Gastroesophageal sphincter (tissue), 4 donors: ENCODE measurements at regions not wholly inside any gene's neighbourhood (a gene's known extent, or its start where the extent isn't known, plus 50 kb on each side); places are given as distances from the start of the nearest gene placed in this dataset.

ENCODE experiments used
- ATAC-seq: fragments of 150-250 bp; one replicate; pipeline ENCODE4 v1.9.1; 2016; ENCODE audit warnings: mild to moderate bottlenecking, moderate library complexity
- H3K27ac ChIP-seq, 4 donors: fragments of 200-600 bp; sonication (generic) in 3 of 4; 1 replicate in 3 of 4; 2 replicates in 1 of 4; pipeline ENCODE4 v1.5.1; 2016 to 2019
- H3K27me3 ChIP-seq: fragments of 200-600 bp; sonication (generic); one replicate; pipeline ENCODE4 v1.5.1; 2019
- H3K36me3 ChIP-seq, 2 donors: fragments of 200-600 bp; sonication (generic); one replicate each; pipeline ENCODE4 v1.5.1; 2019; ENCODE audit warnings: control low read depth in 1 of 2
- H3K4me1 ChIP-seq, 3 donors: fragments of 200-600 bp; sonication (generic); 1 replicate in 2 of 3; 2 replicates in 1 of 3; pipeline ENCODE4 v1.5.1; 2016 to 2019; ENCODE audit warnings: control low read depth in 2 of 3
- H3K4me3 ChIP-seq, 2 donors: fragments of 200-600 bp; sonication (generic); one replicate each; pipeline ENCODE4 v1.5.1; 2019; ENCODE audit warnings: mild to moderate bottlenecking in 1 of 2, moderate library complexity in 1 of 2
- H3K9me3 ChIP-seq, 3 donors: fragments of 200-600 bp; sonication (generic); one replicate each; pipeline ENCODE4 v1.5.1; 2017 to 2019; ENCODE audit warnings: control low read depth in 2 of 3
- EP300 ChIP-seq: sonication (generic); formaldehyde crosslinking; IDR thresholded peaks from one replicate; pipeline ENCODE4 v1.6.1; 2017; ENCODE audit warnings: antibody characterized with exemption, mild to moderate bottlenecking
- POLR2A ChIP-seq, 2 donors: fragments of 450-650 bp; IDR thresholded peaks; one replicate each; pipeline ENCODE4 v1.6.1; 2017; ENCODE audit warnings: antibody characterized with exemption in 2 of 2, mild to moderate bottlenecking in 2 of 2, moderate library complexity in 1 of 2
- POLR2AphosphoS5 ChIP-seq: sonication (generic); formaldehyde crosslinking; IDR thresholded peaks from one replicate; pipeline ENCODE4 v1.6.1; 2017; ENCODE audit warnings: antibody characterized with exemption
- WGBS, 2 donors: methylation state at CpG; one replicate each; pipeline ENCODE4 v1.1.5; 2018; ENCODE audit warnings: low coverage in 1 of 2; 5-methylcytosine and 5-hydroxymethylcytosine counted together
- TF ChIP-seq, protein P1 (sequence below), 4 experiments: fragments of 200-600 bp in 2 of 4; fragments of 450-650 bp in 2 of 4; sonication (generic) in 1 of 4; IDR thresholded peaks; one replicate each; pipeline ENCODE4 v1.5.1; 2017 to 2019; ENCODE audit warnings: antibody characterized with exemption in 4 of 4, mild to moderate bottlenecking in 2 of 4, moderate library complexity in 2 of 4

DNA sequence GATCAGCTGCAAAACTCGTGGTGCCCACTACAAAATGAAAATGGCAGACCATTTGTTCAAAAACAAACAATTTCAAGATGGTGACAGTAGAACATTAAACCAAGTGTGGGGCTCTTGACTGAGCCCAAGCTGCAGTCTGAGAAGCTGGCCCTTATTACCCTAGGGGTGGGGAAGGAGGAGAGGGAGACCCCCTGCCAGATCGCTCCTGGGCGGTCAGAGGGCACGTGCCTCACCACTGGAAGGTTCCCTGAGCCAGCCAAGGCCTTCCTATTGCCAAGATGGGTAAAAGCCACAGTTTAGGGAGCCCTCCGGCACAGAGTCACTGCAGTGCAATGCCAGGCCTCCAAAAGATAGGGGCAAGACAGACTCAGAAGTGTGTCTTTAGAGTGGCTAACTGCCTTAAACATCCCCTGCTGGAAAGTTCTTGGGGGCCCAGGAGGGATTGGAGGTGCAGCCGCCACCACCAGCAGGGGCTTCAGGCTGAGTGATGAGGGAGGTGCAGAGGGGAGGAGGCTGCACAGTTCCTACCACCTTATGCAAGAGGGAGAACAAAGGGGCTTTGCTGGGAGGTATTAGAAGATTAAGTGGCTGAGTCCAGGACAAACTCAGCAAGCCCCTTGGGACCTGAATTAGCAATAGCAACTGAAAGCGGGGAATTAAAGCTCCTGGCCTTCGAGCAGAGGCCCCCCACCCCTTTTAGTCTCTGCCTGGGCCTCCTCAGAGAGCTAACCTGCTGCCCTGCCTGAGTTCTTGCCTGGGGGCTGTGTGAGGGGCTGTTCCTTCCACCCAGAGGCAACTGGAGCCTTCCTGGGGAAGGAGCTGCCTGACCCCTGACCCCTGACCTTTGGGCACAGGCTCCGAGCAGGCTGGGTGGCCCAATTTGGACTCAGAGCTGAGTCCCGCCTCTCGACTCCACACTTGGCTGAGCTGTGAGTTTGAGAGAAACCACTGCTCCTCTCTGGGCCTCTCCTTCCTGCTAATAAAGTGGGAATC, 88.4 kb downstream of the VEGFA start:
- no peaks in the 10 kb centered on the region for H3K27me3 ChIP-seq
- no peak for ATAC-seq
- H3K36me3 ChIP-seq: no peaks in the 10 kb centered on the region
- no peak overlapping the region for H3K4me3 ChIP-seq
- no peak overlapping the region for H3K27ac ChIP-seq
- no peak for TF ChIP-seq EP300
- no peak for TF ChIP-seq POLR2A (IDR thresholded peaks at IDR 0.05)
- TF ChIP-seq, protein P1, sequence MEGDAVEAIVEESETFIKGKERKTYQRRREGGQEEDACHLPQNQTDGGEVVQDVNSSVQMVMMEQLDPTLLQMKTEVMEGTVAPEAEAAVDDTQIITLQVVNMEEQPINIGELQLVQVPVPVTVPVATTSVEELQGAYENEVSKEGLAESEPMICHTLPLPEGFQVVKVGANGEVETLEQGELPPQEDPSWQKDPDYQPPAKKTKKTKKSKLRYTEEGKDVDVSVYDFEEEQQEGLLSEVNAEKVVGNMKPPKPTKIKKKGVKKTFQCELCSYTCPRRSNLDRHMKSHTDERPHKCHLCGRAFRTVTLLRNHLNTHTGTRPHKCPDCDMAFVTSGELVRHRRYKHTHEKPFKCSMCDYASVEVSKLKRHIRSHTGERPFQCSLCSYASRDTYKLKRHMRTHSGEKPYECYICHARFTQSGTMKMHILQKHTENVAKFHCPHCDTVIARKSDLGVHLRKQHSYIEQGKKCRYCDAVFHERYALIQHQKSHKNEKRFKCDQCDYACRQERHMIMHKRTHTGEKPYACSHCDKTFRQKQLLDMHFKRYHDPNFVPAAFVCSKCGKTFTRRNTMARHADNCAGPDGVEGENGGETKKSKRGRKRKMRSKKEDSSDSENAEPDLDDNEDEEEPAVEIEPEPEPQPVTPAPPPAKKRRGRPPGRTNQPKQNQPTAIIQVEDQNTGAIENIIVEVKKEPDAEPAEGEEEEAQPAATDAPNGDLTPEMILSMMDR (IDR thresholded peaks at IDR 0.05): no peak
- no peak for TF ChIP-seq POLR2AphosphoS5
- H3K4me1 ChIP-seq: no peaks in the 10 kb centered on the region
- no peaks in the 10 kb centered on the region for H3K9me3 ChIP-seq
- WGBS, 2 donors: 86 to 90% methylated on average over 1 to 2 of the region's 11 CpGs

DNA sequence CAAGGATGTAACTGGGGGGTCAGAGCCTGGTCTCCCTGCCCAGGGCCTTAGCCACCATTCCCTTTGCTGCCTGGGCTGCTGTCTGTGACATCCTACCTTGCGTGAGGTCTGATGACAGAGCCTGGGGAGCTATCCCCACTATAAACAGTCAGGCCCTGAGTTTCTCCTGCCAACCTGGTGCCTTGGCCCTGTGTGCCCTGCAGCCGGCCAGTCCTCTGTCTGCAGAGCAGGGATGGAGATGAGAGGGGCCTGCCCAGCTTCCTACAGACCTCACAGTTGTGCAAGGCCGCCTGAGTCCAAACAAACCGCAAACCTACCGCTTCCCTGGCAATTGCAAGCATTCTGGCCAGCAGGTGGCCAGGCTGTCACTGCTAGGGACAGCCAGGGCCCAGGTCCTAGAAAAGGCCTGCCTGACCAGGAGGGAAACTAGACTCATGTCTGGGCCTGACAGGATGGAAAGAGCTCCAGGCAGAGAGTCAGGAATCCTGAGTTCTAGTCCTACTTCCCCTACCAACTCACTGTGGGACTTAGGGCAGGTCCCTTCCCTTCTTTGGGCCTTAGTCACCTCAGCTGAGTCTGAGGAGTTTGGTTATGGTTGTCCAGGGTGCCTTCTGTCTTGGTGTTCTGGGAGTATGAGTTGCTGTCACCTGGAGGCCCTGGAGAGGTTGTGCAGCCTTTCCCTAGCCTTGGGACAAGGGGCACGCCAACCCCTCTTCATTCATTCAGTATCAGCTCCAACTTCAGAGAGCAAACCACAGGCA, 86.2 kb downstream of the VEGFA start:
- Histone ChIP-seq H3K27ac (no peak overlapping the region), H3K9me3 (no peaks in the 10 kb centered on the region), H3K4me3 (no peak overlapping the region), H3K36me3 (no peaks in the 10 kb centered on the region), H3K4me1 (no peaks in the 10 kb centered on the region), H3K27me3 (no peaks in the 10 kb centered on the region)
- no CpG with 5 or more reads among the region's 6 CpGs for WGBS, 2 donors
- ATAC-seq: no peak
- no peak for TF ChIP-seq POLR2A (IDR thresholded peaks at IDR 0.05)
- TF ChIP-seq, protein P1 (IDR thresholded peaks at IDR 0.05): peak in 3 of 4 experiments; percentile 11 to 41 (median 24)
- TF ChIP-seq EP300: no peak

DNA sequence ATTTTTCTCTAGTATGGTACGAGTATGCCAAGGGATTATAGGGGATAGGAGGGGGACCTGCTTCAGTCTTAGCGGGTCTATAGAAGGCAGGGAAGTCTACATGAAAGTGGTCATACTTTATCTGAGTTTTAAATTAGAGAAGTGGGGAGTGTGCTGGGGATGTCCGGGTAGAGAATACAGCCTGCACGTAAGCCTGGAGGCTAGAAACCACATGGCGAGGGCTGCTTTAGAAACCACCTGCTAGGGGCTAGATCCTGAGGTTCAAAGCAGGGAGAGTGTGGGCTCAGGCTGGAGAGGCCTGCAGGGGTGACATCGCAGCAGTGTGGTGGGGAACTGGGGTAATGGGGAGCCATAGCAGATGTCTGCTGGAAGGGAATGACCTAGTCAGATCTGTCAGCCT, 85.2 kb downstream of the VEGFA start:
- Histone ChIP-seq H3K27ac (no peak overlapping the region), H3K4me3 (no peak overlapping the region), H3K4me1 (no peaks in the 10 kb centered on the region), H3K27me3 (no peaks in the 10 kb centered on the region), H3K9me3 (no peaks in the 10 kb centered on the region), H3K36me3 (no peaks in the 10 kb centered on the region)
- no peak for TF ChIP-seq EP300
- TF ChIP-seq, protein P1 (IDR thresholded peaks at IDR 0.05): no peak
- no peak for TF ChIP-seq POLR2A (IDR thresholded peaks at IDR 0.05)
- TF ChIP-seq POLR2AphosphoS5: no peak
- 92% methylated on average over 4 of the region's 6 CpGs; no CpG with 5 or more reads in 1 of the 2 donors for WGBS, 2 donors
- ATAC-seq: no peak

DNA sequence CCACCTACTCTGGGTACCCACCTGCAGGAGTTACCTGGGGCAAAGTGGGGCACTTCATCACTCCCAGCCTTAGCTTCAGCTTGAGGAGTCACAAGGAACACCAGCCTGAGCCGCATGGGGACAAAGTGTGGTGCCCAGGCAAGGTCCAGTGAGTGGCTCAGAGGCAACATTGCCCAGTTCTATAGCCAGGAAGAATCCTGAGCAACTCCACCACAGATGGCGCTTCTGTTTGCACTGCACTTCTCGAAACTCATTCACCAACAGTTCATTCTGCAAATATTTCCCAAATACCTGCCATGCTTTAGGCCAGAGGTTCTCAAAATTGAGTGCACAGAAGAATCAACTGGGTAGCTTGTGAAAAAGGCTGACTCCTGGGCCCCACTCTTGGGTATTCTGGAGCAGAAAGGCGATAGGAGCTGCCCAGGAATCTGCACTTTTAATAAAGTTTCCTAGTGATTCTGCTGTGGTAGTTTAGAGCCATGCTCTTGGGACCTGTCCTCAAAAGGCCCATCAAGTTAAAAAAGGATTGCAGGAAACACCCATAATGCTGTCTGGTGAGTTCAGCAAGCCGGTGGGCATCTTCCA, 83.1 kb downstream of the VEGFA start:
- no peak overlapping the region for H3K4me3 ChIP-seq
- H3K36me3 ChIP-seq: no peaks in the 10 kb centered on the region
- no peaks in the 10 kb centered on the region for H3K9me3 ChIP-seq
- no peaks in the 10 kb centered on the region for H3K4me1 ChIP-seq
- no peak for ATAC-seq
- TF ChIP-seq EP300 (no peak), POLR2A (IDR thresholded peaks at IDR 0.05) (no peak), POLR2AphosphoS5 (no peak)
- TF ChIP-seq, protein P1 (IDR thresholded peaks at IDR 0.05): no peak
- 94 to 96% methylated on average over 4 of the region's 5 CpGs for WGBS, 2 donors
- no peak overlapping the region for H3K27ac ChIP-seq
- no peaks in the 10 kb centered on the region for H3K27me3 ChIP-seq
